DOHH2 (cell line): ENCODE measurements at regions not wholly inside any gene's neighbourhood (a gene's known extent, or its start where the extent isn't known, plus 50 kb on each side); places are given as distances from the start of the nearest gene placed in this dataset.

Experiments
- H3F3A ChIP-seq: fragments of 200-600 bp; sonication (generic), shearing (Covaris generic); 2 replicates; pipeline ENCODE4 v1.6.0; 2016; ENCODE audit warnings: antibody characterized with exemption, mild to moderate bottlenecking; ENCODE audit not compliant: control insufficient read depth, insufficient read depth
- H3K27ac ChIP-seq: fragments of 200-600 bp; sonication (generic); 2 replicates; pipeline ENCODE4 v1.5.1; 2014; ENCODE audit warnings: low read depth, mild to moderate bottlenecking, low read length, moderate library complexity
- H3K27me3 ChIP-seq: fragments of 200-600 bp; sonication (generic); 2 replicates; pipeline ENCODE4 v1.6.1; 2014; ENCODE audit warnings: mild to moderate bottlenecking, low read length, mixed read lengths; ENCODE audit not compliant: control insufficient read depth
- H3K36me3 ChIP-seq: fragments of 200-600 bp; sonication (generic); 2 replicates; pipeline ENCODE4 v1.6.1; 2014; ENCODE audit warnings: mild to moderate bottlenecking, low read length, moderate library complexity, mixed read lengths; ENCODE audit not compliant: control insufficient read depth
- H3K4me1 ChIP-seq: fragments of 200-600 bp; sonication (generic); 2 replicates; pipeline ENCODE4 v1.6.1; 2014; ENCODE audit warnings: mild to moderate bottlenecking, low read length, mixed read lengths; ENCODE audit not compliant: control insufficient read depth
- H3K4me2 ChIP-seq: fragments of 200-600 bp; sonication (generic); 2 replicates; pipeline ENCODE4 v1.6.0; 2014; ENCODE audit warnings: mild to moderate bottlenecking, low read length, moderate library complexity
- H3K4me3 ChIP-seq: fragments of 200-600 bp; sonication (generic); 2 replicates; pipeline ENCODE4 v1.5.1; 2014; ENCODE audit warnings: mild to moderate bottlenecking, low read length, mixed read lengths
- H3K79me2 ChIP-seq: fragments of 200-600 bp; sonication (generic); 2 replicates; pipeline ENCODE4 v1.6.1; 2014; ENCODE audit warnings: mild to moderate bottlenecking, low read length, mixed read lengths; ENCODE audit not compliant: control insufficient read depth
- H3K9me2 ChIP-seq: fragments of 200-600 bp; sonication (generic); replicated peaks from 2 replicates; pipeline ENCODE4 v1.6.1; 2014; ENCODE audit warnings: mild to moderate bottlenecking, low read length, mixed read lengths; ENCODE audit not compliant: control insufficient read depth
- H3K9me3 ChIP-seq: fragments of 200-600 bp; sonication (generic); 2 replicates; pipeline ENCODE4 v1.6.1; 2014; ENCODE audit warnings: antibody characterized with exemption, low read length, mixed read lengths; ENCODE audit not compliant: control insufficient read depth, insufficient read depth
- H4K20me1 ChIP-seq: fragments of 200-600 bp; sonication (generic); 2 replicates; pipeline ENCODE4 v1.6.0; 2014; ENCODE audit warnings: low read depth, mild to moderate bottlenecking, antibody characterized with exemption, low read length, moderate library complexity; ENCODE audit not compliant: control insufficient read depth, insufficient read depth
- EZH2phosphoT487 ChIP-seq: fragments of 200-600 bp; sonication (generic); IDR thresholded peaks from 2 replicates; pipeline ENCODE4 v1.6.1; 2017; ENCODE audit warnings: borderline replicate concordance, mild to moderate bottlenecking, antibody characterized with exemption, low read length, moderate library complexity, mixed read lengths
- TF ChIP-seq, protein P1 (sequence below): fragments of 200-600 bp; sonication (generic); IDR thresholded peaks from one replicate; pipeline ENCODE4 v1.5.1; 2014; ENCODE audit warnings: antibody characterized with exemption, mild to moderate bottlenecking, low read depth, low read length; ENCODE audit not compliant: poor library complexity, severe bottlenecking

GRCh38 chr22:27130906-27131305 is 473.5 kb downstream of the MIAT start:
- Histone ChIP-seq H3K79me2 (no peaks in the 10 kb centered on the region), H3F3A (no peaks in the 10 kb centered on the region), H4K20me1 (no peaks in the 10 kb centered on the region), H3K4me2 (no peak overlapping the region), H3K9me3 (no peaks in the 10 kb centered on the region), H3K27me3 (peaks cover 13% of the 10 kb centered on the region), H3K4me3 (no peak overlapping the region), H3K27ac (no peak overlapping the region), H3K36me3 (no peaks in the 10 kb centered on the region), H3K9me2 (no peaks in the 10 kb centered on the region), H3K4me1 (no peaks in the 10 kb centered on the region)
- TF ChIP-seq, protein P1, sequence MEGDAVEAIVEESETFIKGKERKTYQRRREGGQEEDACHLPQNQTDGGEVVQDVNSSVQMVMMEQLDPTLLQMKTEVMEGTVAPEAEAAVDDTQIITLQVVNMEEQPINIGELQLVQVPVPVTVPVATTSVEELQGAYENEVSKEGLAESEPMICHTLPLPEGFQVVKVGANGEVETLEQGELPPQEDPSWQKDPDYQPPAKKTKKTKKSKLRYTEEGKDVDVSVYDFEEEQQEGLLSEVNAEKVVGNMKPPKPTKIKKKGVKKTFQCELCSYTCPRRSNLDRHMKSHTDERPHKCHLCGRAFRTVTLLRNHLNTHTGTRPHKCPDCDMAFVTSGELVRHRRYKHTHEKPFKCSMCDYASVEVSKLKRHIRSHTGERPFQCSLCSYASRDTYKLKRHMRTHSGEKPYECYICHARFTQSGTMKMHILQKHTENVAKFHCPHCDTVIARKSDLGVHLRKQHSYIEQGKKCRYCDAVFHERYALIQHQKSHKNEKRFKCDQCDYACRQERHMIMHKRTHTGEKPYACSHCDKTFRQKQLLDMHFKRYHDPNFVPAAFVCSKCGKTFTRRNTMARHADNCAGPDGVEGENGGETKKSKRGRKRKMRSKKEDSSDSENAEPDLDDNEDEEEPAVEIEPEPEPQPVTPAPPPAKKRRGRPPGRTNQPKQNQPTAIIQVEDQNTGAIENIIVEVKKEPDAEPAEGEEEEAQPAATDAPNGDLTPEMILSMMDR, result no peak
- TF ChIP-seq EZH2phosphoT487, result no peak

- no peaks in the 10 kb centered on the region for H4K20me1 ChIP-seq
- H3K27ac ChIP-seq, result no peak overlapping the region
- no peaks in the 10 kb centered on the region for H3F3A ChIP-seq
- H3K4me3 ChIP-seq, result no peak overlapping the region
- no peaks in the 10 kb centered on the region for H3K9me3 ChIP-seq
- peaks cover 11% of the 10 kb centered on the region for H3K27me3 ChIP-seq
- H3K79me2 ChIP-seq, result no peaks in the 10 kb centered on the region
- H3K9me2 ChIP-seq, result no peaks in the 10 kb centered on the region
- H3K4me2 ChIP-seq, result no peak overlapping the region
- H3K4me1 ChIP-seq, result no peaks in the 10 kb centered on the region
- no peak for TF ChIP-seq EZH2phosphoT487
- TF ChIP-seq, protein P1, result no peak
- no peaks in the 10 kb centered on the region for H3K36me3 ChIP-seq
Observed at GRCh38 chr22:27131346-27131745, 474.0 kb downstream of the MIAT start.

GRCh38 chr22:27132400-27132799 is 475.0 kb downstream of the MIAT start:
- Histone ChIP-seq H3K27ac (no peak overlapping the region), H3K4me2 (no peak overlapping the region), H3K36me3 (no peaks in the 10 kb centered on the region), H3K9me3 (no peaks in the 10 kb centered on the region), H4K20me1 (no peaks in the 10 kb centered on the region), H3K4me3 (no peak overlapping the region), H3K4me1 (no peaks in the 10 kb centered on the region), H3K79me2 (no peaks in the 10 kb centered on the region), H3K9me2 (no peaks in the 10 kb centered on the region), H3F3A (no peaks in the 10 kb centered on the region), H3K27me3 (peaks cover 4% of the 10 kb centered on the region; the same call in 1 of the 2 replicates)
- no peak for TF ChIP-seq EZH2phosphoT487
- TF ChIP-seq, protein P1, result no peak

GRCh38 chr22:27133019-27133431 is 475.6 kb downstream of the MIAT start:
- no peaks in the 10 kb centered on the region for H3K79me2 ChIP-seq
- no peak overlapping the region for H3K4me2 ChIP-seq
- H3K27me3 ChIP-seq, result no peaks in the 10 kb centered on the region
- no peak overlapping the region for H3K4me3 ChIP-seq
- H3K9me2 ChIP-seq, result no peaks in the 10 kb centered on the region
- no peak for TF ChIP-seq EZH2phosphoT487
- TF ChIP-seq, protein P1, result no peak
- H4K20me1 ChIP-seq, result no peaks in the 10 kb centered on the region
- H3K9me3 ChIP-seq, result no peaks in the 10 kb centered on the region
- no peak overlapping the region for H3K27ac ChIP-seq
- H3F3A ChIP-seq, result no peaks in the 10 kb centered on the region
- no peaks in the 10 kb centered on the region for H3K36me3 ChIP-seq
- H3K4me1 ChIP-seq, result no peaks in the 10 kb centered on the region
